ENCODE measurements at regions not wholly inside any gene's neighbourhood (a gene's known extent, or its start where the extent isn't known, plus 50 kb on each side); places are given as distances from the start of the nearest gene placed in this dataset.

GRCh38 chr2:239751679-239752355, 273.3 kb downstream of the NDUFA10 start:
- 85% methylated on average over 23 of the region's 24 CpGs for WGBS
- Histone ChIP-seq H3K36me3 (ENCODE audit: insufficient read depth, low read length) (no peaks in the 10 kb centered on the region), H3K27ac (ENCODE audit: low read depth, low read length) (no peak overlapping the region), H3K9ac (ENCODE audit: low read depth, low read length) (no peak overlapping the region), H3K27me3 (ENCODE audit: insufficient read depth, low read length) (no peaks in the 10 kb centered on the region), H3K4me1 (ENCODE audit: insufficient read depth, low read length) (no peaks in the 10 kb centered on the region), H3K4me3 (ENCODE audit: low read length) (no peak overlapping the region), H3K9me3 (ENCODE audit: insufficient read depth, low read depth, low read length) (no peaks in the 10 kb centered on the region)

DNA sequence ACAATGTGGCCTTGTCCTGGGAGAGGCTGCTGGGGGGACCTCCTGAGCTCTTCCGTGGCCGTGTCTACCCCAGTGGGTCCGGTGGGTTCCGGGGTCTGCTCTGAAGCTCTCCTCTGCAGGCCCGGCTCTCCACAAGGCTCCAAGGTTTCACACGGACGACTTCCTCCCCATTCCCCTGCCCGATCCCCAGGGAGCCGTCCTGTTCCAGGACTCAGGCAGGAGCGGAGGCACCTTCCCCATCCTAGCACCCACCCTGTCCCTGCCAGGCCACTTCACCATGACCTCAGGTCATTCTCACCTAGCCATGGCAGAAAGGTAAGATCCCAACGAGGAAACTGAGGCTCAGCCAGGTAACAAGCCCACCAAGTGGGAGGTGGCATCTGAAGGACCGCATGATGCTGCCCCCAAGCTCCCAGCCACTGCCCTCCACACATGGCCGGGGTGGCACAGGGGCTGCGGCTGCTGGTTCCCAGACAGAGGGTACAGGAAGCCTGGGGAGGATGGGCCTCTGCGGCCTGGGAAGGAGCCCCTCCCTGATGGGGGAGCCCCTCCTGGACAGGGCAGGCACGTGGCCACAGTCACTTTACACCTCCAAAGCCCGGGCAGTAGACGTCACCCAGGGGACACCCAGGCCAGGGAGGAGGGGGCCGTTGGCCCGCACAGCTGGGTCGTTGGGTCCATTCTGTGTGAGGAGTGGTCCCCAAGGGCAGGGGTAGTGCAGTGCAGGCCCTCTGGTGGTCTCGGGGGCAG, 274.0 kb downstream of the NDUFA10 start:
- H3K9ac ChIP-seq (ENCODE audit: low read depth, low read length): no peak overlapping the region
- WGBS: 91% methylated on average over 22 of the region's 22 CpGs
- no peaks in the 10 kb centered on the region for H3K4me1 ChIP-seq (ENCODE audit: insufficient read depth, low read length)
- no peak overlapping the region for H3K27ac ChIP-seq (ENCODE audit: low read depth, low read length)
- H3K27me3 ChIP-seq (ENCODE audit: insufficient read depth, low read length): no peaks in the 10 kb centered on the region
- H3K36me3 ChIP-seq (ENCODE audit: insufficient read depth, low read length): no peaks in the 10 kb centered on the region
- H3K4me3 ChIP-seq (ENCODE audit: low read length): no peak overlapping the region
- no peaks in the 10 kb centered on the region for H3K9me3 ChIP-seq (ENCODE audit: insufficient read depth, low read depth, low read length)

GRCh38 chr2:239750045-239750835, 274.9 kb downstream of the NDUFA10 start:
- Histone ChIP-seq H3K4me1 (ENCODE audit: insufficient read depth, low read length) (no peaks in the 10 kb centered on the region), H3K27me3 (ENCODE audit: insufficient read depth, low read length) (no peaks in the 10 kb centered on the region)

GRCh38 chr2:239749272-239749873, 275.8 kb downstream of the NDUFA10 start:
- Histone ChIP-seq H3K27me3 (ENCODE audit: insufficient read depth, low read length) (no peaks in the 10 kb centered on the region), H3K9me3 (ENCODE audit: insufficient read depth, low read depth, low read length) (no peaks in the 10 kb centered on the region), H3K9ac (ENCODE audit: low read depth, low read length) (no peak overlapping the region), H3K4me1 (ENCODE audit: insufficient read depth, low read length) (no peaks in the 10 kb centered on the region), H3K27ac (ENCODE audit: low read depth, low read length) (no peak overlapping the region), H3K36me3 (ENCODE audit: insufficient read depth, low read length) (no peaks in the 10 kb centered on the region), H3K4me3 (ENCODE audit: low read length) (no peak overlapping the region)
- WGBS: 86% methylated on average over 12 of the region's 12 CpGs

More at GRCh38 chr2:239750045-239750835, 274.9 kb downstream of the NDUFA10 start:
- Histone ChIP-seq H3K4me3 (ENCODE audit: low read length) (no peak overlapping the region), H3K9me3 (ENCODE audit: insufficient read depth, low read depth, low read length) (no peaks in the 10 kb centered on the region), H3K36me3 (ENCODE audit: insufficient read depth, low read length) (no peaks in the 10 kb centered on the region), H3K27ac (ENCODE audit: low read depth, low read length) (no peak overlapping the region), H3K9ac (ENCODE audit: low read depth, low read length) (no peak overlapping the region)
- WGBS: 93% methylated on average over 29 of the region's 29 CpGs

DNA sequence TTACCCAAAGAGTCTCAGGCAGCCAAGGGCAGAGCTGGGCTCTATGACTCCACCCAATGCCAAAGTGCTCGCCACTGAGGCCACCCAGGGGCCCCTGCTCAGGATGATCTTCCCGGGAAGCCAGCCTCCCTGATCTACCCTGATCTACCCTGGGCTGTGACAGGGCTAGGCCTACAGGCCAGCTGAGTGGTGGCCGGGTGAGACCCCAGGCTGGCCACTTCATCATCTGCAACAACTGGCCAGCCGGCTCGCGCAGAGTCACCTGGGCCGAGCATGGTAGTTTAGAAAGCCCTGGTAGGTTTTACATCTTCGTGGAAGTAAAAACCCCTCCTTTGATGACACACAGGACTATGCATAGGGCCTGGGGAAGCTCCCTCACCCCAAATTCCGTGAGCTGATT, 276.3 kb downstream of the NDUFA10 start:
- H3K4me1 ChIP-seq (ENCODE audit: insufficient read depth, low read length): no peaks in the 10 kb centered on the region
- H3K9ac ChIP-seq (ENCODE audit: low read depth, low read length): no peak overlapping the region
- no peak overlapping the region for H3K4me3 ChIP-seq (ENCODE audit: low read length)
- H3K9me3 ChIP-seq (ENCODE audit: insufficient read depth, low read depth, low read length): no peaks in the 10 kb centered on the region
- no peaks in the 10 kb centered on the region for H3K27me3 ChIP-seq (ENCODE audit: insufficient read depth, low read length)
- WGBS: 96% methylated on average over 9 of the region's 9 CpGs
- H3K36me3 ChIP-seq (ENCODE audit: insufficient read depth, low read length): no peaks in the 10 kb centered on the region
- H3K27ac ChIP-seq (ENCODE audit: low read depth, low read length): no peak overlapping the region

DNA sequence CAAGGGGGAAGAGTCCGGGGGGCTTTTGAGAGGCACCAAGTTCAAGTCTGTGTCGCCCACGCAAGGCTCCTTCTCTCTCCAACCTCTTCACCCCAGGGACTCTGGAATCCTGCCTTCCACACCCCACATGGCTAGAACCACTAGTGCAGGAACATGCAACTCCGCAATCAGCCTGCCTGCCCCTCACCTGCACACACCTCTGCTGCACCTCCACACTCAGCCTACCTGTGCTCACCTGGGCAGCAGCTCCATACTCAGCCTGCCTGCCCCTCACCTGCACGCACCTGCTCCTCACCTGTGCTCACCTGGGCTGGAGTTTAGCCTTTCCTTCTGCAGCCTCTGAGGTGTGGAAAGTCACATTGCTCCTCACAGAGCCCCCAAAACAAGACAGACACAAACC, 277.4 kb downstream of the NDUFA10 start:
- WGBS: 91% methylated on average over 5 of the region's 5 CpGs
- Histone ChIP-seq H3K36me3 (ENCODE audit: insufficient read depth, low read length) (no peaks in the 10 kb centered on the region), H3K27ac (ENCODE audit: low read depth, low read length) (no peak overlapping the region), H3K4me1 (ENCODE audit: insufficient read depth, low read length) (no peaks in the 10 kb centered on the region), H3K9ac (ENCODE audit: low read depth, low read length) (no peak overlapping the region), H3K27me3 (ENCODE audit: insufficient read depth, low read length) (no peaks in the 10 kb centered on the region), H3K9me3 (ENCODE audit: insufficient read depth, low read depth, low read length) (no peaks in the 10 kb centered on the region), H3K4me3 (ENCODE audit: low read length) (no peak overlapping the region)

DNA sequence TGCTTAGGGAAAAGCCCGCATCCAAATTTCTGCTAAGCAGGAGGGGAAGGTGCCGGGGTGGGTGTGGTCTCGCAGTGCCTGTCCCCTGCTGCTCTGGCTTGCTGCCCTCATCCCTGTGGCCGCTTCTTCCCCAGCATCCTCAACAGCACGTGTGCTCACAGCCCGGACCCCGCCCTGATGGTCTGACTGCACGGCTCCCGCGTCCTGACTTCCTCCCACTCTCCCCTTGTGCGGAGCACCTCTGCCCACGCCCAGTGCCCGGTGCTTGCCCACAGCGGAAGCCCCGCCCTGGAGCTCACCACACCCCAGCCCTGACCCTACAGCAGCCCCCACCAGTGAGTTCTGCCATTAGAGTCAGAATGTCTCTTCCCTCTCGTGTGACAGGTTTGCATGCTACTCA, 277.9 kb downstream of the NDUFA10 start:
- Histone ChIP-seq H3K27me3 (ENCODE audit: insufficient read depth, low read length) (no peaks in the 10 kb centered on the region), H3K4me3 (ENCODE audit: low read length) (no peak overlapping the region), H3K4me1 (ENCODE audit: insufficient read depth, low read length) (no peaks in the 10 kb centered on the region), H3K36me3 (ENCODE audit: insufficient read depth, low read length) (no peaks in the 10 kb centered on the region), H3K9me3 (ENCODE audit: insufficient read depth, low read depth, low read length) (no peaks in the 10 kb centered on the region), H3K9ac (ENCODE audit: low read depth, low read length) (no peak overlapping the region), H3K27ac (ENCODE audit: low read depth, low read length) (no peak overlapping the region)
- WGBS: 91% methylated on average over 16 of the region's 16 CpGs

DNA sequence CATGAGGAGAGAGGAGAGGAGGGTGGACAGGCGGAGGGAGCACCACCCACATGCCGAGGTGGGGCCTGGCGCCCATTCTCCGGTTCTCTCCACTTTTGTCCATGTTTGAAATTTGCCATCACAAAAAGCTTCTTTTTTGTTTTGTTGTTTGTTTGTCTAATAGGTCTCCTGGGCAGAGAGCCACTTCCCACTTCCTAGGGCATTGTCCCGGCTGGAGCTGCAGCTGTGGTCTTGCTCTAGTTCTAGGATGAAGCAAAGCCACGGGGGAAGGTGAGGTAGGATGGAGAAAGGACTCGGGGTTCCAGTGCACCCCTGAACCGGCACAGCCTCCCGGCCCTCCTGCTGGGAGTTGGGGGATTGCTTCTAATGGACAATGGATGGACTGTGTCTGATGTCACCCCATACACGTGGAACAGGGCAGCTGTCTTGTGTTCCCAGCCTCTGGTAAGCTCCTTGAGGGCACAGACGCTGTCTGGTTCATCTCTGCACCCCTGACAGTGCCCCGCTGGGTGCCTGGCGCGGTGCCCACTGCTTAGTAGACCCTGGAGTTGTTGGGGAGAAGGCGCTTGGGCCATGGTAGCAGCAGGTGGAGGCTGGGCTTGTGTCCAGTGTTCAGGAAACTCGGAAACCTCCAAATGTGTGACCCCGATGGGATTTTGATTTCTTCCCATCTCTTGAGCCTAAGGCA, 278.4 kb downstream of the NDUFA10 start:
- 90% methylated on average over 17 of the region's 17 CpGs for WGBS

GRCh38 chr2:239745386-239746227, 279.5 kb downstream of the NDUFA10 start:
- no peaks in the 10 kb centered on the region for H3K36me3 ChIP-seq (ENCODE audit: insufficient read depth, low read length)
- no peaks in the 10 kb centered on the region for H3K4me1 ChIP-seq (ENCODE audit: insufficient read depth, low read length)
- WGBS: 88% methylated on average over 24 of the region's 24 CpGs
- H3K27me3 ChIP-seq (ENCODE audit: insufficient read depth, low read length): no peaks in the 10 kb centered on the region
- H3K27ac ChIP-seq (ENCODE audit: low read depth, low read length): no peak overlapping the region
- no peak overlapping the region for H3K9ac ChIP-seq (ENCODE audit: low read depth, low read length)
- no peaks in the 10 kb centered on the region for H3K9me3 ChIP-seq (ENCODE audit: insufficient read depth, low read depth, low read length)
- H3K4me3 ChIP-seq (ENCODE audit: low read length): no peak overlapping the region

More for the DNA sequence above, 278.4 kb downstream of the NDUFA10 start:
- Histone ChIP-seq H3K9ac (ENCODE audit: low read depth, low read length) (no peak overlapping the region), H3K9me3 (ENCODE audit: insufficient read depth, low read depth, low read length) (no peaks in the 10 kb centered on the region), H3K4me3 (ENCODE audit: low read length) (no peak overlapping the region), H3K4me1 (ENCODE audit: insufficient read depth, low read length) (no peaks in the 10 kb centered on the region), H3K27ac (ENCODE audit: low read depth, low read length) (no peak overlapping the region), H3K36me3 (ENCODE audit: insufficient read depth, low read length) (no peaks in the 10 kb centered on the region), H3K27me3 (ENCODE audit: insufficient read depth, low read length) (no peaks in the 10 kb centered on the region)

DNA sequence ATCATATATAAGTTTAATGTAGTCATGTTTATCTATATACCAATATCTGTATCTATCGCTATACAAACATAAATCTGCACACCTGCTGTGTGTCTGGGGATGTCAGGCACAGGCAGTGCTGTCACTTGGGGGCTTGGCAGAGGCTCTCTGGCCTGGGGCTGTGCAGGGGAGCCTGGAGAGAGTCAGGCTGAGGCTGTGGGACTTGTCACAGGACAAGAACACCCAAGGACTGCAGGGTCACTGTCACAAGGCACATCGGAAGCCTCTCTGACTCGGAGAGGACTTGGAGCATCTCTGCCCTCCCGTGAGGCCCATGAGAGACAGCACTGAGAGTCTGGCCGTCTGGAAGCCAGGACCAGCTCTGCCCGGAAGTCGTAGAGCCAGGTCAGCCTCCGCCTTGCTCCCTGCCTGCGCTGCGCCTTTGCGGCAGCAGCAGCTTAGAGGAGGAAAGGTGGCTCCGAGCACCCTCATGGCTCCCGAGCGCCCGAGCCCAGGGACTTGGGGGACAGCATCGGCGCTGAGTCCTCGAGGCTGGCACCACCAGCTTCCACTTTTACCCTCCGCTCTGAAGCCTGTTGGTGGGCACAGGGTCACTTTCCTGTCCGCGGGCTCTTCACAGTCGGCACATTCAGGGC, 280.3 kb downstream of the NDUFA10 start:
- H3K36me3 ChIP-seq (ENCODE audit: insufficient read depth, low read length): no peaks in the 10 kb centered on the region
- H3K27ac ChIP-seq (ENCODE audit: low read depth, low read length): no peak overlapping the region
- no peaks in the 10 kb centered on the region for H3K27me3 ChIP-seq (ENCODE audit: insufficient read depth, low read length)
- no peaks in the 10 kb centered on the region for H3K9me3 ChIP-seq (ENCODE audit: insufficient read depth, low read depth, low read length)
- H3K4me3 ChIP-seq (ENCODE audit: low read length): no peak overlapping the region
- H3K4me1 ChIP-seq (ENCODE audit: insufficient read depth, low read length): no peaks in the 10 kb centered on the region
- 94% methylated on average over 21 of the region's 22 CpGs for WGBS
- H3K9ac ChIP-seq (ENCODE audit: low read depth, low read length): no peak overlapping the region

Measured in HUES64 (cell line).